ENCODE measurements at regions not wholly inside any gene's neighbourhood (a gene's known extent, or its start where the extent isn't known, plus 50 kb on each side); places are given as distances from the start of the nearest gene placed in this dataset.

DNA sequence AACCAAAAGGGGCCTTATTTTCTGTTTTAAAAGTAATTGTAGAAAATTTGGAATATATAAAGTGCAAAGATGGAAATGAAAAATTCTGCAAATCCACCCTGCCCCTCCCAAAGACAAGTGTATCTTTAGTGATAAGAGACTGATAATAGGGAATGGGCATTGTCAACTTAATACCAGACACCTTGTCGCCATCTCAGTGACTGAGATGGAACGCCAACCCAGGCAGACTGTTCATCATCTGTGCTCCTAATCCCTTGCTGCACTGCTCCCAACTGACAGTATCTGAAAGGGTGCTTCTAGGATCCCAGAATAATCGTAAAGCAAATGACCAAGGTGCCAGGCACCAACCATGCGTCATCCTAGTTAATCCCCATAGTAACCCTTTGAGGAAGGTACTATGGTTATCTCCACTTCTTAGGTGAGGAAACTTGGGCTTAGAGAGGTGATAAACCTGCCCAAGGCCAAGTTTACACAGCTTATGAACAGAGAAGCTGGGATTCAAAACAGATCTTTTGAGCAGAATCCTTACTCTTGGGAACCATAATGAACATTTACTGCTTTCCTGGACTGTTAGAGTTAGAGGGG lies 583.7 kb downstream of the GATA3 start:
- no peaks in the 10 kb centered on the region for H3K27me3 ChIP-seq (replicated peaks; ENCODE audit: insufficient read depth)
- no peaks in the 10 kb centered on the region for H3K4me1 ChIP-seq (replicated peaks)
- no peak for DNase-seq (ENCODE audit: low spot score)
- no peak overlapping the region for H3K4me3 ChIP-seq
- TF ChIP-seq, protein P1, sequence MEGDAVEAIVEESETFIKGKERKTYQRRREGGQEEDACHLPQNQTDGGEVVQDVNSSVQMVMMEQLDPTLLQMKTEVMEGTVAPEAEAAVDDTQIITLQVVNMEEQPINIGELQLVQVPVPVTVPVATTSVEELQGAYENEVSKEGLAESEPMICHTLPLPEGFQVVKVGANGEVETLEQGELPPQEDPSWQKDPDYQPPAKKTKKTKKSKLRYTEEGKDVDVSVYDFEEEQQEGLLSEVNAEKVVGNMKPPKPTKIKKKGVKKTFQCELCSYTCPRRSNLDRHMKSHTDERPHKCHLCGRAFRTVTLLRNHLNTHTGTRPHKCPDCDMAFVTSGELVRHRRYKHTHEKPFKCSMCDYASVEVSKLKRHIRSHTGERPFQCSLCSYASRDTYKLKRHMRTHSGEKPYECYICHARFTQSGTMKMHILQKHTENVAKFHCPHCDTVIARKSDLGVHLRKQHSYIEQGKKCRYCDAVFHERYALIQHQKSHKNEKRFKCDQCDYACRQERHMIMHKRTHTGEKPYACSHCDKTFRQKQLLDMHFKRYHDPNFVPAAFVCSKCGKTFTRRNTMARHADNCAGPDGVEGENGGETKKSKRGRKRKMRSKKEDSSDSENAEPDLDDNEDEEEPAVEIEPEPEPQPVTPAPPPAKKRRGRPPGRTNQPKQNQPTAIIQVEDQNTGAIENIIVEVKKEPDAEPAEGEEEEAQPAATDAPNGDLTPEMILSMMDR (IDR thresholded peaks at IDR 0.05): no peak
- no peak for TF ChIP-seq POLR2AphosphoS5 (IDR thresholded peaks at IDR 0.05)
- no peak for TF ChIP-seq POLR2A (IDR thresholded peaks at IDR 0.05)
- intact Hi-C loops (cut with DNase I): no loop called here
- H3K36me3 ChIP-seq: no peaks in the 10 kb centered on the region
- H3K27ac ChIP-seq: no peak overlapping the region
- 96% methylated on average over 4 of the region's 4 CpGs for WGBS
- no peaks in the 10 kb centered on the region for H3K9me3 ChIP-seq

DNA sequence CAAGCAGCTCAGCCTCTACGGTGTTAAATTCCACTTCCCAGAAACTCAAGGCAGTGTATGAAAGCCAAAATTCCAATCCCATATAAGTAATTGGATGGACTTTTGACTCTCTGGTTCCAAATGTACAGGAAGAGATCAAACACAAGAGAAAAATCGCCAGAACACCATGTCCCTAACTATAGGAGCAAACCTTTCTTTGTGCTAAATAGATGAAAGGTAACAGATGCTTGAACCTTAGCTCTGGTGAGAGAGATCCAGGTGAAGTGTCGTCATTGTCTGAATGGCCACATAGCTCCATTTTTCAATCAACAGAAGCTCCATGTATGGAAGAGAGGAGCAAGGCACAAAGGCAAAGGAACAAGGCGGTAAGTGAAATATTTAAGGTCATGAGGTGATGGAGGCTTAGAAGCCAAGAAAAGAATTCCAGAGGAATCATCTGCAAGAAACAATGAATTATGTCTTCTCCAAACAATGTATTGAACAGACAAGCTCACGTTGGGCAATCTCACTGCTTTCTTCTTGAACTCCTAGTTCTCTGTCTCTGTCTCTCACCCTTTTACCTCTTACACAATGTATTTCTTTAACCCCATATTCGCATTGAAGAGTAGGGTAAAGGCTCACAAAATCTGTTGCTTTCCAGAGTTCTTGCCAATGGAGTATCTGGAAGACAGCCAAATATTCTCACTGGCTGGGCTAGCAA lies 585.1 kb downstream of the GATA3 start:
- Histone ChIP-seq H3K36me3 (no peaks in the 10 kb centered on the region), H3K4me1 (replicated peaks) (no peaks in the 10 kb centered on the region), H3K4me3 (no peak overlapping the region), H3K27ac (no peak overlapping the region), H3K27me3 (replicated peaks; ENCODE audit: insufficient read depth) (no peaks in the 10 kb centered on the region), H3K9me3 (no peaks in the 10 kb centered on the region)
- intact Hi-C loops (cut with DNase I): no loop called here
- DNase-seq (ENCODE audit: low spot score): no peak
- WGBS: 54% methylated on average over 6 of the region's 6 CpGs
- no peak for TF ChIP-seq POLR2AphosphoS5 (IDR thresholded peaks at IDR 0.05)
- TF ChIP-seq POLR2A (IDR thresholded peaks at IDR 0.05): no peak
- TF ChIP-seq, protein P1 (IDR thresholded peaks at IDR 0.05): no peak

DNA sequence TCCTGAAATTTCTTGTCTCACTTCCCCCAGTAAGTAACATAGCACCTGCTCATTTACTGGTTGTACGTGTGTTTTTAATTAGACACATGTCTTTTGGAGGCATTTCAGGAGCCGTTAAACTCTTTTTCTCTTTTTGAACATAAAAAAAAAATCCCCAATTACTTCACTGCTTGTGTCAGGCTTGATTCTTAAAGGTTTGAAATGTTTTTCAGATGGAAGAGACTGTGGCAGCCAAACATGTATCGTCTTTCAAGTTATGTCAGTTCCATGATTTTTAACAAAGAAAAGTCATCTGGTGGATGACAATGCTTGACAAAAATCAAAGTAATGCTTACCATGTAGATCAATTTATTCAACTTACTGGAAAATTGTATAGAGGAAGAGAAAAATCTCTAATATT lies 585.8 kb downstream of the GATA3 start:
- H3K27ac ChIP-seq: no peak overlapping the region
- intact Hi-C loops (cut with DNase I): no loop called here
- 39% methylated on average over 3 of the region's 3 CpGs for WGBS

DNA sequence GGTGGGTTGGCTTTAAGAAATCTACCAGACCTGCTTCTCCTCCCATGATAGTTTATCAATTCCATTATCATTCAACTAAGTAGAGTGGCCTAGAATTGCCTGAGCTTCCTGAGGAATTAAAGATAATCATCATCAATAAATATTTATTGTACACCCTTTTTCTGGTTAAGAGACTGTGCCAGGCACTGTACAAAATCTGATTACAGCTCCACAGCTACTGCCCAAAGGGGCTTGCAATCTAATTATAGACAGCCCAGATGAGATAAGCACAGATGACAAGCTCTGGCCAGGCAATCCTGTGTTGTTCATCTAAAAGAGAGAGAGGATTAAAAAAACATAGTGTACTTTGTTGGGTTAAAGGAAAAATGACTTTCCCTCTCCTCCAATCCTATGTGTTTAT lies 586.4 kb downstream of the GATA3 start:
- Histone ChIP-seq H3K9me3 (no peaks in the 10 kb centered on the region), H3K4me3 (no peak overlapping the region), H3K36me3 (no peaks in the 10 kb centered on the region), H3K4me1 (replicated peaks) (no peaks in the 10 kb centered on the region), H3K27me3 (replicated peaks; ENCODE audit: insufficient read depth) (no peaks in the 10 kb centered on the region), H3K27ac (no peak overlapping the region)
- intact Hi-C loops (cut with DNase I): no loop called here
- no peak for DNase-seq (ENCODE audit: low spot score)
- TF ChIP-seq POLR2AphosphoS5 (IDR thresholded peaks at IDR 0.05) (no peak), POLR2A (IDR thresholded peaks at IDR 0.05) (no peak)
- TF ChIP-seq, protein P1 (IDR thresholded peaks at IDR 0.05): no peak

More for the DNA sequence above, 585.8 kb downstream of the GATA3 start:
- Histone ChIP-seq H3K4me3 (no peak overlapping the region), H3K9me3 (no peaks in the 10 kb centered on the region), H3K27me3 (replicated peaks; ENCODE audit: insufficient read depth) (no peaks in the 10 kb centered on the region), H3K36me3 (no peaks in the 10 kb centered on the region), H3K4me1 (replicated peaks) (no peaks in the 10 kb centered on the region)
- no peak for DNase-seq (ENCODE audit: low spot score)
- TF ChIP-seq POLR2A (IDR thresholded peaks at IDR 0.05) (no peak), POLR2AphosphoS5 (IDR thresholded peaks at IDR 0.05) (no peak)
- TF ChIP-seq, protein P1 (IDR thresholded peaks at IDR 0.05): no peak

DNA sequence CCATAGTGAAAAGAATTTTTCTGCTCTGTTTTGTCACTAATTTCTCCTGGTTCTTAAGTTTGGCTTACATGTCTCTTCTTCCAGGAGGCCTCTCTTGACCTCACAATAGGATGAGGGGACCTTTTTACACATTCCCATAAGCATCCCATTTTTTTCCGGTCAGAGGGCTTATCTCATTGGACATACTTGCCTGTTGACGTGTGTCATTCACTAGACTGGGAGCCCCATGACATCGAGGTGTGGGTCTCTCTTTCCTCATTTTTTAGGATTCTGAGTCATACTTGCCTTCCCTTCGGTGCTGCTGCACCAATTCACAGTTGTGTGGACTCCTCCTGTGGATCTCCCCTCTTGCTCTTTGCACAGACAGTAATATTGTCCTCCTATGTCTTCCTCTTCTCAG lies 601.8 kb downstream of the GATA3 start:
- intact Hi-C loops (cut with DNase I): no loop called here
- H3K4me1 ChIP-seq (replicated peaks): no peaks in the 10 kb centered on the region
- WGBS: 94% methylated on average over 4 of the region's 4 CpGs
- H3K9me3 ChIP-seq: no peaks in the 10 kb centered on the region
- no peaks in the 10 kb centered on the region for H3K27me3 ChIP-seq (replicated peaks; ENCODE audit: insufficient read depth)
- H3K36me3 ChIP-seq: no peaks in the 10 kb centered on the region
- no peak overlapping the region for H3K27ac ChIP-seq
- DNase-seq (ENCODE audit: low spot score): no peak
- H3K4me3 ChIP-seq: no peak overlapping the region
- TF ChIP-seq, protein P1 (IDR thresholded peaks at IDR 0.05): no peak
